ENCODE measurements at regions not wholly inside any gene's neighbourhood (a gene's known extent, or its start where the extent isn't known, plus 50 kb on each side); places are given as distances from the start of the nearest gene placed in this dataset.
A peak's percentile ranks its signal among the peaks of the same experiment; 100 is the strongest.

DNA sequence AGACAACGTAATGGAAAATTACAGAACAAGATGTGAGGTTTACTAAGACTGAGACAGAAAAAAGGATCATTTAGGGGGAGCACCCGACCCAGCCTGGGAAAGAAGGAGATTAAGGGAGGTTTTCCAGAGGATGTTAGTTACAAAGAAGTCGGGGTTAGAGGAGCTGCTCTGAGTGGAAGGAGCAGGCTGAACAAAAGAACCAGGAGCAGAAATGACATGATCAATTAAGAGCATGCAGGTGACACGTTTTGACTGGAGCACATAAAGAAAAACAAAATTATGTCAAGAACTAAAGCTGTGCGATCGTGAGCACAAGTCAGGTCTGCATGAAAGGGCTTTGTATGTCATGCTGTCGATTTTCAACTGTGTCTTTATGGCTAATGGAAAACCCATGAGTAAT, 417.3 kb upstream of the MARCKS start:
- DNase-seq: no peak

DNA sequence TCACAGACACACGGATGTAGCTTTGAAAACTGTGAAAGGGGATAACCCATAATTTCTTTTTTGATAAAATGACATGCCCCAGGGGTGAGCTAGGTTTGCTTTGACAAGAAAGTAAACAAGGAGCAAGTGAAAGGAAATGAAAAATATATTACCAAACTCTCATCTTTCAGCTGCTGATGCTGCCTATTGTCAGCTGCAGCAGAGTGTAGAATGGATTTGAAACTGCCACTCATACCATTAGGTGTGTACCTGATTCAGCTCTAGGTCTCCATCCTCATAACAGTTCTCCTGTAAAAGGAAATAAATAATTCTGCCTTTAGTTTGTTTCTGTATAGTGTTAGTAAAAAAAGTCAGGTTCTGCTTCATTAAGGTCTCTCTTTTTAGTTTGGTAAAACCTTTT, 415.1 kb upstream of the MARCKS start:
- no peak for DNase-seq

DNA sequence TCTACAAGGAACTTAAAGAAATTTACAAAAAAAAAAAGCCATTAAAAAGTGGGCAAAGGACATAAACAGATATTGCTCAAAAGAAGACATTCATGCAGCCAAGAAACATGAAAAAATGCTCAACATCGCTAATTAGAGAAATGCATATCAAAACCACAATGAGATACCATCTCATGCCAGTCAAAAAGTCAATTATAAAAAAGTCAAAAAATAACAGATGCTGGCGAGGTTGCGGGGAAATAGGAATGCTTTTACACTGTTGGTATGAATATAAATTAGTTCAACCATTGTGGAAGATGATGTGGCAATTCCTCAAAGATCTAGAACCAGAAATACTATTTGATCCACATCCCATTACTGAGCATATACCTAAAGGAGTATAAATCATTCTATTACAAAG, 411.9 kb upstream of the MARCKS start:
- DNase-seq: no peak

DNA sequence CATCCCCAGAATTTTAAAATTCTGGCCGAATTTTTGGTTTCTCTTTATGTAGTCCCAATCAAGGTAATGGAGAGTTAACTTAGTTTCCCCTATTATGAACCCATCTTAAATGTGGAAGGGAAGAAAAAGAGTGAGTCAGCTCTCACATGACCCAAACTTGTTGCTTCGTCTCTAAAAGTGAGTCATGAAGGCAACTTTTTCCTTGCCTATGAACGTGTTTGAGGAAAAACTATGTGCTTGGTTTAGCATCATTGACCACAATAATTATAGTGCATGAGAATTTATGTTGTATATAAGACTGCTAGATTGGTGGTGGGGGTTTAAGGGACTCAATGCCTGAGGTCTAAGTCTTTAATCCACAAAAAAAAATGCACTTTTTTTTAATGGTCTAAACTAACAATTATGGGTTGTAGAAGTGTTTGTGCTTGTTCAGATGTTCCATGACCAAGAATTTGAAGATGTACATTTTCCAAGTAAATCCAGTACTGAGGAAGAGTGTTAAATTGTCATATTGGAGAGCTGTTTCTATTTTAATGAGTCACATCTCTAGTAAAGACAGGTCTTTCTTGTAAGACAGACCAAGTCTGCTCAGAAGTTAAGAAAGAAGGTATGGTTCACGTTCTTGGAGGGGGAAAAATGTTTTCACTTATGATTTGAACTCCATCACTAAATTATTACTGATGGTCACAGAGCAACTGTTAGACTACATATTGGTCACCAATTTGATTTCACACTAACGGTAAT, 409.9 kb upstream of the MARCKS start:
- DNase-seq: peak in 1 of 2 donors; percentile 3

DNA sequence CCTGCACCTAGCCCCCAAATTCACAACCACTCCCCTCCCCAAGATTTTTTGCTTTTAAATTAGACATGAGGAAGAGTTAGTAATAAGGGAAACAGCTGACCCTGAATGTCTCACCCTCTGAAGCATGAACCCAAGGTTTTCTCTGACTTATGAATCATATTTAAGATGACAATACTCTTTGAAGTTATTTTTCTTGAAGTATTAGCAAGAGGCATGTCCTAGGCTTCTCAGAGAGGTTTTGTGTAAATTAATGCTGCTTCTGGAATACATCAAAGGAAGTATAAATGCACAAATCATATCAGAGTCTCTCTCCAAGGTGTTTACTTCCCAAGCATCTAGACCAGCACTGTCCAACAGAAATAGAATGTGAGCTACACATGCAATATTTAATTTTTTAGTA, 408.1 kb upstream of the MARCKS start:
- DNase-seq: no peak

DNA sequence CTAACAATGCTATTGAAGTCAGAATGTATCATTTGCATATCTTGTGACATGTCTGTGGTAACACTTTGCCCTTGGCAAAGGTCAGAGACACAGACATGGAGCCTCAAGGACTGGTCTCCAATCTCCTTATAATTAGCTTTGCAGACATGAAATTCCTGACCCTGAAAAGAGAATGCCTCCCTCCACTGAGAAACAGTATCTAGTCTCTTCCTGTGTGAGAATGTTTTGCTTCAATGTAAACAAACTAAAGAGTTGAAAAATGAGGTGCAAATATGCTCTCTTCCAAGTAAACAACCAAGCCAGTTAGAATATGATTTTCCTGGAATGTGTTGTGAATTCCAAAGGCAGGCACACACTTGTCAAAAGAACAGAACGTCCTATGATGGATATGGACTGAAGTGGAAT, 407.1 kb upstream of the MARCKS start:
- no peak for DNase-seq

DNA sequence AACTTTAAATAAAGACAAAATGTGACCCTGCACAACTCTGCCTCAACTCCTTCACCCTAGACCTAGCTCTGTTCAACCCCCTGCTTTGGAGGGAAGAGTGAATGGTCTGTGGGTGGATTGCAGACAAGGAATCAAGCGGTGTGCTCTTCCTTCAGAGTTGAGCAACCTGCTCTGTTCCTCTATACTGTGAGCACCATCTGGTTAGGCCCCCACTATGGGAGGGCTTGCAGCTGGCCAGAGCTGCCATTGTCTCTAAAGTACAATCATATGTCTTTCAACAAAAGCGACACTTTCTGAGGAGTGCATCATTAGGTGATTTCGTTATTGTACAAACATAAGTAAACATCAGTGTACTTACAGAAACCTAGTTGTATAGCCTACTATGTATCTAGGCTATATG, 406.1 kb upstream of the MARCKS start:
- no peak for DNase-seq

DNA sequence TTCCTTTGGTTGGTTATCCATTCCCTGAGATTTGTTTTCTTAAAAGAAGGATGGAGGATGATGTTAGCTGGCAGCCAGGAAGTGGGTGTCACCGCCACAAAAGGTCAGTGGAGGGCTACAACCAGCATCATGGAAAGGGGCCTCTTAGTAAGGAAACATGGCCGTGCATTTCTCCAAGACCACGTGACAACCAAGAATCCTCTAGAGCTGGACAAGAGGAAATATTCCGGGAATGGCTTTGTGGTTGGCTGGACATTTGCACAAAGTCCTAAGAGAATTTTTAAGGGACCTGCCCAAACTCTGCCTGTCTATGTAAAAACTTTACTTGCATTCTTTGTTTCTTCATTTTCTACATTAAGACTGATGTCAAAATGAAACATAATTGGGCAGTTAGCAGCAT, 399.9 kb upstream of the MARCKS start:
- no peak for DNase-seq

DNA sequence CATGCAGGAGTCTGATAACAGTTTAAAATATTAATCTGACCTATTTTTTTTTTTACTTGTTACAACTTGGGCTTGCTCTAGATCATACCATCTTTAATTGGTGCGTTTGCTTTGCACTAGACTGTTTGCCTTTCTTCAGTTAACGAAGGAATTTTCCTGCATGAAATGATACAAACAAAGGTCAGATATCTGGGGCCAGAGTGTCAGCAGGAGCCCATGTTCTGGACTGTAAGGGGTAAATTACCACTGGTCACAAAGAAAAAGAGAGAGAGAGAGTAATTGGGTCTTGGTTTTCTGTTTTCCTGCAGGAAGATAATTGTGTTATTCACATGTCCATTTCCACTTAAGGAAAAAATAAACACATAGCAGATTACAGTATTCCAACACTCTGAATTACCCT, 399.4 kb upstream of the MARCKS start:
- DNase-seq: no peak

DNA sequence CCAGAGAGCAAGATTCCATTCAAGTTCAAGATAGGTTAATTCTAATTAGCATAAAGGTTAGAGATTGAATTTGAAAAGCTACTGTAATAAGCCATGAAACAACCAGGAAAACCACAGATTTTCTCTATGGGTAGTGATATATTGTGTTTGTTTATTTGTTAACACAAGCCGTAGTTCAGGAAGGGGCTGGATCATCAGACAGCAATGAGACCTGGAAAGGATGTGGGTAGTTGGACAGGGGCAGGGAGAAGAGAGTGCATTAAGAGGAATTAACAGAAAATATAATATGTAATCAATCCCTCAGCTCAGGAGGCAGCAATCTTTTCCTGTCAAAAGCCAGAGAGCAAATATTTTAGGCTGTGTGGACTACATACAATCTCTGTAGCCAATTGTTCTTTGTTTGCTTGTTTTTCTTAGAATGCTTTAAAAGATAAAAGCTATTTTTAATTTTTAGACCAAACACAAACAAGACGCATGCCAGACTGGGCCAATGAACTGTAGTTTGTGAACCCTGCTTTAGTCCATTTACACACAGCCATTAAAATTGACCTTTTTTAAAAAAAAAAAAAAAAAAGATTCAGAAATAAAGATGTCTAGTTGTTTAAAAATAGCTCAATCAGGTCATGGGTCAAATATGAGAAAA, 398.7 kb upstream of the MARCKS start:
- DNase-seq: no peak

DNA sequence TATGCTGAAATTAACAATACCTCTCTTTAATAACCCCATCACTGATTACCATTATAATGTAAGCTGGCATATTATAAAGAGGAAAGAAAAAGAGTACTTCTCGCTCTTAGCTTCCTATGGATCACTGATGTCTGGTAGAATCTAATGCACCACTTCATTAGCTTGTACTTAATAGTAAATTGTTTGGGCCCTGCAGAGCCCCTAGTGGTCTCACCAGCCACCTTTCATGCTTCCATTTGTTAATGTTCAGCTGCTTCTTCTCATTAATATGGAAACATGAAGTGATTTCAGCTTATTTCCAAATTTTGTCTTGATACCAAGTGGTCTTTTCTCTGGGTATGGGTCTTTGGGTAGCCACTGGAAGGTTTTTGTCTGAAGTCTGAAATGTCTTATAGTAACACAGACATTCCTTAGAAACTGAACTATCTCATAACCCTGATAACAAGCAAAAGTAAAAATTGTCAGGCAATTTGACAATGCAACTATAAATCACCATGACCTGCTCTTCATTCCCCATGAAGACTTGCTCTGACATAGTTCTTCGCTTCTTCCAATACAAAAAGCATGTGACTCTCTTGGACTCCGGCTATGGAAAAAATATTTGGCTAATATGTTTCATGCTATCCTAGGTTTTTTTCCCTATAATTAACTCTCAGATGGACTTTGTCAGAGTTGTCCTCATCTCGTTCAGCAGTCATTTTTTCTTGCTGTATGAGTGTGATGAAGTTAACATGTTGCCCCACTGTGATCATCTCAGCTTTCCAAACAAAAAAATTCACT, 395.8 kb upstream of the MARCKS start:
- no peak for DNase-seq

DNA sequence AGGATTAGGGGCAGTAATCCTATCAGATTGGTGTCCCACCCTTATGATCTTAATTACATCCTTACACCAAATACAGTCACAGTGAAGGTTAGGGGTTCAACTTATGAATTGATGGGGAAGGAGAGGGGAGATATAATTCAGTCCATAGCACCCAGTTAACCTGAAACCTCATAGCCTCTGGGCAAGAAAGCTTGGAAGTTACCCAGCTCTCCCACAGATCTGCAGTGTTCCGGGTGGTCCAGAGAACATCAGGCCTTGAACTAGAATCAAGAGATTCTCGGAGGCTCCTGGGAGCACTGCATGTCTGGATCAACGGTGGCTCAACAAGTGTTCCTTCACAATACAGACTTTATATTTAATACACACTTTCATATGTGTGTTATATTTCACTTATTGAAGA, 392.6 kb upstream of the MARCKS start:
- no peak for DNase-seq

DNA sequence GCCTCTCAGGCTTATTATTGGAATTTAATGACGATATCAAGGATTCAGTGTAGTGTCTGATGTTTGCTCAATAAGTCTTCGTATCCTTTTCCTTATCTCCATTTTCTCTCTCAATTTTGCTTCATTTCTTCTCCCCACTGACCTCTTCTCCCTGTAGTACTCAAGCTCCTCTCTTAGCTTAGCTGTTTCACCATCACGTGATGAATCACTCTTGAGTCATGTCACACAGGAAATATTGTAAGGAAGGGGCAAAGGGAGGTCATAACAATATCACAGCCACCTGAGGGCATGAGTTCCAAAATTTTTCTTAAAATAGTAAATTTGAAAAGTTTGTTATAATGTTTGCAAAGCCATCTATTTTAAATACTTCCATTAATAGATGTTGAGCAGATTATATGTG, 392.2 kb upstream of the MARCKS start:
- no peak for DNase-seq

DNA sequence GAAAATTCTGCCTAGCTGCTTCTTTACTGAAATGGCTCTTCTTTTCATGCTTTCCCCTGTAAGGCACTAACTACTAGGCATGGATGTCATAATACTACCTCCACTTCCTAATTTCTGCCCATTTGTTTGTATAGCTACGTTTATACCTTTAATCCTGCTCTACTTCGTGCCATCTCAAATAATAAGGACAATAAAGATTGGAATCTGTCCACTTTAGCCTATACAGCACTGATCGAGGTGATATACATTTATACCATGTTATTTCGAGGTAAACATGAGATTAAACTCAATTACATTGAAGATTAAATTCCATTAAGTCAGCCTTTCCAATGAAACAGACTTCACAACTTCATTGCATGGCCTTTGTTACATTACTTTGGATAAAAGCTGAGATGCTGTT, 390.6 kb upstream of the MARCKS start:
- DNase-seq: no peak

DNA sequence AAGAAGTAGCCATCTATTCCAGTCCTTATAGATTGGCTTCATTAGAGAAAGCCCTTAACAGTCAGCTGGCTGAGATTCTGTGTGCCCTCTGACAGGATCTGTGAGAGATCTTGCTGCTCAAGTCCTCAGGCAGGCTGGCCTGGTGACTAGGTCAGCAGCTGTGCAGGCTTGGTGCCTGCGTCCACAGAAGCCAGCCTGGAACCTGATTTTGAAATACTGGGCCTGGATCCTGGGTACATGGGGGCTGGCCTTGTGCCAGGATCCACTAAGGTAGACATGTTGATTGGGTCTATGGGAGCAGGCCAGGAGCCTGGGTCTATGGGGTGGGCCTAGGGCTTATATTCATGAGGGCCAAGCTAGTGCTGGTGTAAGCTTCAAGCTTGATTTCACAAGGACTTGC, 381.8 kb upstream of the MARCKS start:
- no peak for DNase-seq

DNA sequence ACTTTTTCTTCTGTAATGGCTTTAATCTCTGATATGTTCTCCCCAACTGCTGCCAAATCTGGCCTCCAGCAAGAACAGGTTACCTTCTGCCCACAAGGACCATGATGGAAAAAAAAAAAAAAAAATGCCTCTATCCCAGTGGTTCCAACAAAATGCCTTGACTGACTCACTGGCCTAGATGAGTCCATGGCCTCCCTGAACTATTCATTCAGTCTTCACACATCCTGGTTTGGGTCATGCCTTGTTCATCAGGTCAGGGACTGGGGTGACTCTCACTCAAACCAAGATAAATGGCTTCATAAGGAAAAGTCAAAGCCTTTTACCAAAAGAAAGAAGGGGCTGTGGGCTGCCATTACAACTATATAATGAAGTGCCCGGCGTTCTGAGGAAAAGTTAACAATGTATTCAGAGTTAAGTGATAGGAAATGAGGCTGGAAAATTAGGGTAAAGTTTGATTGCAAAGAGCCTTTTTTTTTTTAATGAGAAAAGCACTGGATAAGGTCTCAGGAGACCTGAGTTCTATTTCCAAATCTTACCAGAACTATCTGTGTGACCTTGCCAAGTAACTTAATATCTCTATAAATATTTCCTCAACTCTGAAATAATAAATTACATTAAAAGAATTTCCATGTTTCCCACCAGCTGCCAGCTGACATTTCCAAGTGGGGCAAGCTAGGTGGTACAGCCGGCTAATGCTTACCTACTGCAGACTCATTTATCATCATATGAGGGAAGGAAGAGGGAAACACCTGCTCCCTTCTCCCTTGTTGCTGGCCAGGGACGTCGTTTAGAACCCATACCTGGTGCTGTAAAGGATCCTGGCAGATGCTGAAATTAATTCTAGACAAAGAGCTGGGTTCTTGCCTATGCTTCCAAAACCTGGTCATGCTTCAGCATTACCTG, 380.0 kb upstream of the MARCKS start:
- no peak for DNase-seq

DNA sequence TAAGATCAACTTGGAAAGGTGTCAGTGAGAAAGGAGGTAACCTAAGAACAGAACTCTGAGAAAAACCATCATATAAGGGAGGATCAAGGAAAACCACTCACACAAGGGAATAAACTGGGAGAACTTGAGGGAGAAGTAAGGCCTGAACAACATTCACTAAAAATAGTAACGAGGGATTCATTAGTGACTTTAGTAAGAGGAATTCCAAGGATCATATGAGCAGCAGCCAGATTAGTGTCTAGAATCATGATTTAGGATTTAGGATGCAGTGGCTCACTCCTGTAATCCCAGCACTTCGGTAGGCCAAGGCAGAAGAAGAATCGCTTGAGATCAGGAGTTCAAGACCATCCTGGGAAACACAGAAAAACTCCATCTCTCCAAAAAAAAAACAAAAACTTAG, 376.5 kb upstream of the MARCKS start:
- no peak for DNase-seq

DNA sequence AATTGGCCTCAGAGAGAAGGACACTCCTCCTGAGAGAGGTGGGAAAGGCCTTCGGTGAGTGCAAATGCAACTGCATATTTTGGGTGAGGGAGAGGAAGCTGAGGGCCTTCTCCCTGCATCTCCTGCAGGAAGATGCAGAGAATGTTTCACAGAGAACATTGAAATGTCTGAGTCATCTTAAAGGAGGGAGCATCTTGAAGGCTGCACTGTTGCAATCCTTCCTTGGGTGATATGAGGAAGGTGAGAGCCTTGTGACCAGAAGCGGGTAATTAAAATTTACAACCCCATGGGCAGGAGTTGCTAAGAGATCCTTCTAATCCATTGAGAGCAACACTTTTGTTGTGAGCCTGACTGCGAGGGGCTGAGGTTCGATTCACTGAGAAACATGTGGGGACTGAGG, 375.7 kb upstream of the MARCKS start:
- no peak for DNase-seq

DNA sequence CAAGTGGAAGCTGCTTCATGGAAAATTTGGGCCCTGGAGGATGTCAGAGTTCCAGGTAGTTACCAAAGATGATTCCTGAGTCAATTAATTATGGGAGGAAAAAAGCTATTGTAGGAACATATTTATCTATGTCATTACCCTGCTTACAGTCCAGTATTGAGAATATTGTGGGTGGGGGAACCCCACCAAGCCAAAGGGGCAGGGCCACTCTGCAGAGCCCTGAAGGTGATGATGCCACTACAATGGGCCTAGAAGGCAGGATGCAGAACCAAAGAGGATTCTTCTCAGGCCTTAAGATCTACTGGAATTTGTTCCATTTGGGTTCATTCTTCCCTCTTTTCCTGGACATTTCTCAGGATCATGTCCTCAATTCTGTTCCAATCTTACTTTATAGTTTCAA, 375.2 kb upstream of the MARCKS start:
- no peak for DNase-seq

DNA sequence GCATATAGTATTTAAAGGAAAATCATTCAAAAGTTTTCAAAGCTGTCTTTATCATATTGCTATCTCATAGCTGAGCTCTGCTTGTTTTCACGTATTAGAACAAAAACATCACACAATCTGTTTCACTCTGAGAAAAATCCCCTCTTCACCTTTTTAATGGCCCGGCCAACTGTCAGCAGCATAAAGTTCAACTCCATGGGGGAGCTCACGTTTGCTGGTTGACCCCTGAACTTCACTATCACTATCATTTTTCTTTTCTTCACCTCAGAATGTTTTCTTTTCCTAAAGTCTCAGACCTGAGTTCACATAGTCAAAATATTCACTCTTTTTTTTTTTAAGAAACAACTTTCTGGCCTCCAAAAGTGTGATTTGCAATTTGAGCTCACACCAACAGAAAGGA, 374.4 kb upstream of the MARCKS start:
- no peak for DNase-seq

DNA sequence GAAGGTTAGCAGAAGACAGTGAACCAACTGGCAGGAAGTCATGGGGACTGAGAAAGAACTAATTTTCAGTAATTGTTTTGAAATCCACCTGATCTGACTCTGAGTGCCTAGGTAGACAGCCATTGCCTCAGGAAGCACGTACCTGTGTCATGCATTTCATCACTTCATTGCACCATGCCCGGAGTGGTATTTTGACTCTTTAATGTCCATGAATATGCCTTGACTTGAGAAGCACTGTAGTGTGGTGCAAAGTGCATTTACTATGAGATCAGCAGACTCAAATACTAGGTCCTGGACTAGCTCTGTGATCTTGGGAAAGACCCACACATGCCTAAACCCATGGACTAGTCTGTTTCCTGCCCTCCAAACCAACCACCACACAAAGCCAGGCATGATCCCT, 370.9 kb upstream of the MARCKS start:
- DNase-seq: peak in 1 of 2 donors; percentile 7

DNA sequence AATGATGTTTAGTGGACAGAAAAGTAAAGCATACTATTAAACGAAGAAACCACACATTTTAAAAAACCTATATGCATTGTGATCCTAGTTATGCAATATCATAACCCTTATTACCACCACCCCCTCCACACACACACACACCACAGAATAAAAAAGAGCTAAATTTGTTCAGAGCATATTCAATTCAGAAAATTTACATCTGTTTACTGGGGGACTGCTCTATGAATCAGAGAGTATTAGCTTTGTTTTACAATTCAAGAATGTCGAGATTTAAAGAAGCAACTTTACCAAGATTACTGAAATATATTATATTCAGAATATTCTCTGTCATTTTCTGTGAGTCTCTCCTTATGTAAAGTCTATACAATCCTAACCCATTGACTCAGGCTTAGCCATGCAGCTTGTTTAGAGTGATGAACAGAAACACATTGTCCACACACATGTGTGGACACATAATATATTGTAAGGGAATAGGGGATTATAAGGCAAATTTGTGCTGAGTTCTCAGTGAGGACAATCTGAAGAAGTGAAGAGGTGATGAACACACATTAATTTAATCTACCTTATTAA, 369.6 kb upstream of the MARCKS start:
- DNase-seq: no peak

DNA sequence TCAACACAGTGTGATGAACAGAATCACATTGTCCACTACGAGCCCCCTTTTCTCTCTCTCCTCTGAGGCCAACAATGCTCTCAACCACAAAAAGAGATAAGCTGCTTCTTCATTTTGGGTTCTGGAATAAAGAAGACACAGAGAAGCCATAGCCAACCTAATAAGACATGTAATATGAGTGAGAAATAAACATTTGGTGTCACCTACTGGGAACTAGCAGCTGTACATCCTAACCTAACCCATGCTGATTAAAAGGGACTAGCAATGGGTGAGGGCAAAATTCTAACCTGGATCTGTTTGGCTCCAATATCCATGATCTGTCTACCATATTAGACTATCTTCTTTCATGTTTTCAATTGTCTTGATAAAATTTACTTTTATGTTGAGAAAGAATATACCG, 369.1 kb upstream of the MARCKS start:
- DNase-seq: no peak
